HEK293T (cell line): ENCODE measurements at regions not wholly inside any gene's neighbourhood (a gene's known extent, or its start where the extent isn't known, plus 50 kb on each side); places are given as distances from the start of the nearest gene placed in this dataset.
"Not testable (repeated sequence)": the region's sequence is repeated elsewhere in the genome, so short reads cannot be mapped to it uniquely, and the experiment has no call there.

Experiments used
- CTCF ChIA-PET: fragments of 350-600 bp; formaldehyde crosslinking; extraction: SDS; loops from one replicate; lab custom pipeline; 2021; ENCODE audit warnings: antibody characterized with exemption, inconsistent platforms; lab: Yijun Ruan, JAX
- POLR2A ChIA-PET: fragments of 350-600 bp; formaldehyde crosslinking; extraction: SDS; loops from one replicate; lab custom pipeline; 2020; ENCODE audit warnings: antibody characterized with exemption, inconsistent platforms; lab: Yijun Ruan, JAX
- DNase-seq: peaks from one replicate; pipeline ENCODE4 v3.0.0; 2012; ENCODE audit warnings: mixed read lengths; ENCODE audit errors: extremely low spot score
- ARNT ChIP-seq: fragments of 450-650 bp; IDR thresholded peaks from 2 replicates; pipeline ENCODE4 v1.6.1; 2017; ENCODE audit warnings: mild to moderate bottlenecking
- BHLHE40 ChIP-seq: fragments of 450-650 bp; IDR thresholded peaks from 2 replicates; pipeline ENCODE4 v1.6.1; 2016; ENCODE audit warnings: mild to moderate bottlenecking, moderate library complexity, borderline replicate concordance
- CTBP1 ChIP-seq: fragments of 450-650 bp; IDR thresholded peaks from 2 replicates; pipeline ENCODE4 v1.6.1; 2016; ENCODE audit warnings: borderline replicate concordance
- ELF4 ChIP-seq: fragments of 450-650 bp; IDR thresholded peaks from 2 replicates; pipeline ENCODE4 v1.6.1; 2017; ENCODE audit warnings: antibody characterized with exemption
- FOXA1 ChIP-seq: fragments of 450-650 bp; IDR thresholded peaks from 2 replicates; pipeline ENCODE4 v1.6.1; 2016; ENCODE audit warnings: mild to moderate bottlenecking
- FOXK2 ChIP-seq: fragments of 450-650 bp; IDR thresholded peaks from 2 replicates; pipeline ENCODE4 v1.6.1; 2016; ENCODE audit warnings: mild to moderate bottlenecking
- FOXM1 ChIP-seq: fragments of 450-650 bp; IDR thresholded peaks from 2 replicates; pipeline ENCODE4 v1.6.1; 2017; ENCODE audit warnings: mild to moderate bottlenecking, borderline replicate concordance
- HDGF ChIP-seq: fragments of 450-650 bp; IDR thresholded peaks from 2 replicates; pipeline ENCODE4 v1.6.1; 2017; ENCODE audit warnings: antibody characterized with exemption, borderline replicate concordance
- L3MBTL2 ChIP-seq: fragments of 450-650 bp; conservative IDR thresholded peaks from 2 replicates; pipeline ENCODE4 v1.6.1; 2016; ENCODE audit warnings: mild to moderate bottlenecking
- LEF1 ChIP-seq: fragments of 450-650 bp; IDR thresholded peaks from 2 replicates; pipeline ENCODE4 v1.6.1; 2017; ENCODE audit warnings: mild to moderate bottlenecking, borderline replicate concordance
- NFRKB ChIP-seq: fragments of 450-650 bp; IDR thresholded peaks from 2 replicates; pipeline ENCODE4 v1.6.1; 2016; ENCODE audit warnings: mild to moderate bottlenecking, moderate library complexity
- SP1 ChIP-seq: fragments of 450-650 bp; IDR thresholded peaks from 2 replicates; pipeline ENCODE4 v1.6.1; 2017
- SUZ12 ChIP-seq: fragments of 450-650 bp; IDR thresholded peaks from 2 replicates; pipeline ENCODE4 v1.6.1; 2016; ENCODE audit warnings: mild to moderate bottlenecking
- TARDBP ChIP-seq: fragments of 450-650 bp; IDR thresholded peaks from 2 replicates; pipeline ENCODE4 v1.6.1; 2016
- ZNF384 ChIP-seq: fragments of 450-650 bp; IDR thresholded peaks from 2 replicates; pipeline ENCODE4 v1.6.1; 2016
- TF ChIP-seq, protein P1 (sequence below): fragments of 450-650 bp; IDR thresholded peaks from 2 replicates; pipeline ENCODE4 v1.6.1; 2016

DNA sequence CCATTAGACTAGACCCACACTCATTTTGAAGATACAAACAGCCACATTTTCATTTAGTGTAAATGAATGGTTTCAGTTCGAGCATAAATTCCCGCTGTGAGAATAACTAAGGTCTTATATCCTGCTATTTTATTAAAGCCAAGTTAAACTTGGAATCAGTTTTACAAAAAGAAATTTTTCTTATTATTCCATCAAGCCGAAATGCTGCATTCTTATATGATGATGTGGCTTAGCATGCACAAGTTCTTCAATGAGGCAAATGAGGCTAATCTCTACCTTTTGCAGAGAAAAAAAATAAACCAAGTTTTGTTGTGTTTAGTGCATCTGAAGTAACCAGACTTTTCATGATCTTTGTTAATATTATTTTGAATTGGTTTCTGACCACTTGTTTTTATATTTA lies 953.9 kb upstream of the PCDH10 start:
- POLR2A ChIA-PET, result no interaction called here
- CTCF ChIA-PET, result no interaction called here
- no peak for DNase-seq
- no peak for TF ChIP-seq HDGF
- TF ChIP-seq ELF4, result no peak
- TF ChIP-seq, protein P1, sequence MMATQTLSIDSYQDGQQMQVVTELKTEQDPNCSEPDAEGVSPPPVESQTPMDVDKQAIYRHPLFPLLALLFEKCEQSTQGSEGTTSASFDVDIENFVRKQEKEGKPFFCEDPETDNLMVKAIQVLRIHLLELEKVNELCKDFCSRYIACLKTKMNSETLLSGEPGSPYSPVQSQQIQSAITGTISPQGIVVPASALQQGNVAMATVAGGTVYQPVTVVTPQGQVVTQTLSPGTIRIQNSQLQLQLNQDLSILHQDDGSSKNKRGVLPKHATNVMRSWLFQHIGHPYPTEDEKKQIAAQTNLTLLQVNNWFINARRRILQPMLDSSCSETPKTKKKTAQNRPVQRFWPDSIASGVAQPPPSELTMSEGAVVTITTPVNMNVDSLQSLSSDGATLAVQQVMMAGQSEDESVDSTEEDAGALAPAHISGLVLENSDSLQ, result no peak
- TF ChIP-seq CTBP1, result no peak
- no peak for TF ChIP-seq L3MBTL2
- no peak for TF ChIP-seq BHLHE40
- no peak for TF ChIP-seq SP1
- TF ChIP-seq NFRKB, result no peak
- no peak for TF ChIP-seq ARNT
- no peak for TF ChIP-seq ZNF384
- TF ChIP-seq SUZ12, result no peak
- no peak for TF ChIP-seq FOXK2
- TF ChIP-seq LEF1, result no peak
- TF ChIP-seq FOXA1, result no peak
- no peak for TF ChIP-seq TARDBP

DNA sequence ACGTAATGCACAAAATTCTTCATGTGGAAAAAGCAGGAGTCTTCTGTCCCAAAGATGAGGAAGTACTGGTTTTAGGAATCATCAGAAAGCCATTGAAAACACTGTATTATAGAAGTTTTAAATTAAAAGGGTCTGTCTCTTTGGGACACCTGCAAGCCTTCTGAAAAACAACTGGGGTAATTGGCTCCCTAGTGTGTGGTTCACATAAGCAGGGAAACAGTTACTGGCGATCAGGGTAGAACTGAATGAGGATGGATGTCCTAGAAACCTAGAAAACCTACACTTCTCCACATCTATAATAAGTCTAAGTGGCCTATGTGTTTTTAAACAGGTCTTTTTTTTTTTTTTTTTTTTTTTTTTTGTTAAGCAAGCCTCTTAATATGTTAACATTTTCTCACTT lies 945.5 kb upstream of the PCDH10 start:
- CTCF ChIA-PET, result no interaction called here
- DNase-seq, result no peak
- POLR2A ChIA-PET, result no interaction called here
- no peak for TF ChIP-seq L3MBTL2
- TF ChIP-seq HDGF, result no peak
- no peak for TF ChIP-seq FOXK2
- no peak for TF ChIP-seq TARDBP

DNA sequence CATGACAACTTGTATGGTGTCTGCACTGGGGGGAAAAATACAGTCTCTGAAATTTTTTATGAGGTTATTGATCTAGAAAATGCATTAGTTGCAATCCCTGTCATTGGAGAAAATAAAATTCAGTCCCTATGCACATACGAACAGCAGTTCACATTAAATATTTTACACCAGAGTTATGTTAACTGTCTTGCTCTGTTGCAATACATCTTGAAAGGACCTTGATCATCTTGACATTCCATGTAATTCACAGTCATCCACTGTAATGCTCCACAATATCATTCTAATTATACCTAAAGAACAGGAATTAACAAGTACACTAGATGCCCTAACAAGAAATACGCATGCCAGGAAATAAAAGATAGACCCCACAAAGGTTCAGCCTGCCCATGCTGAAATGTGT lies 934.6 kb upstream of the PCDH10 start:
- TF ChIP-seq LEF1 (no peak), SUZ12 (no peak), SP1 (no peak), HDGF (no peak)
- ChIA-PET CTCF (no interaction called here), POLR2A (no interaction called here)
- DNase-seq, result no peak

DNA sequence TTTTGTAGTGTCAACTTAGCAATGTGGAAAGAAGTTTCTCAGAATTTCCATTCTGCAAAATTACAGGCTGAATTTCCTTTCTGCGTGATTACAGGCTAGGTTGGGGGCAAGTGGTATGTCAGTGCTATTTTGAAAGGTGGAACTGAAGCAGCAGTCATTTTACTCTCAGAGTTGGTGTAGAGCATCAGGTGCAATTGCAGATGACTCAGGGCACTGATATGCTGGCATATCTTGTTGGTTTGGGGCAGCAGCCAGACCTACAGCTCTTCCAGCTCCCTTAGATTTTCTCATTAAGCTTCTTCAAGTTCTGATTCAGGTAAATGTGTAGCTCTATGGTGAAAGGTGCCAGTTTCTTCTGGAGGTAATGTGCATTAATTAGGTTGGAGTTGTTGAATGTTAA lies 930.7 kb upstream of the PCDH10 start:
- CTCF ChIA-PET, result no interaction called here
- no peak for DNase-seq
- TF ChIP-seq LEF1 (no peak), BHLHE40 (no peak), FOXA1 (no peak), HDGF (no peak), ARNT (no peak), FOXM1 (no peak)
- POLR2A ChIA-PET, result no interaction called here

DNA sequence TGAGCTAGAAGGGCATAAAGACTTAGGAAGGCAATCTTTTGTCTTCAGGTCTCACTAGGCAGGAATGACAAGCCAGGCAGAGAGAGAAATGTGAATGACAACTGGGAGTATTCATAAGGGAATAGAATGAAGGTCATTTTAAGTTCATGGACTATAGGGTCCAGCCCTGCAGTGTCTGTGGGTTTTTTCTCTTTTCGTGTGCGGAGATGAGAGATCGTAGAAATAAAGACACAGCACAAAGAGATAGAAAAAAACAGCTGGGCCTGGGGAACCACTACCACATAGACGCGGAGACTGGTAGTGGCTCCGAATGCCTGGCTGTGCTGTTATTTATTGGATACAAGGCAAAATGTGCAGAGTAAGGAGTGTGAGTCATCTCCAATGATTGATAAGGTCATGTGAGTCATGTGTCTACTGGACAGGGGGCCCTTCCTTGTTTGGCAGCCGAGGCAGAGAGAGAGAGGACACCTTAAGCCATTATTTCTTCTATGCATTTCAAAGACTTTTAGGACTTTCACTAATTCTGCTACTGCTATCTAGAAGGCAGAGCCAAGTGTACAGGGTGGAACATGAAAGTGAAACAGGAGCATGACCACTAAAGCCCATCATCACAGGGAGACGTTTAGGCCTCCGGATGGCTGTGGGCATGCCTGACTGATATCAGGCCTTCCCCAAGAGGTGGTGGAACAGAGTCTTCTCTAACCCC lies 921.8 kb upstream of the PCDH10 start:
- CTCF ChIA-PET, result no interaction called here

DNA sequence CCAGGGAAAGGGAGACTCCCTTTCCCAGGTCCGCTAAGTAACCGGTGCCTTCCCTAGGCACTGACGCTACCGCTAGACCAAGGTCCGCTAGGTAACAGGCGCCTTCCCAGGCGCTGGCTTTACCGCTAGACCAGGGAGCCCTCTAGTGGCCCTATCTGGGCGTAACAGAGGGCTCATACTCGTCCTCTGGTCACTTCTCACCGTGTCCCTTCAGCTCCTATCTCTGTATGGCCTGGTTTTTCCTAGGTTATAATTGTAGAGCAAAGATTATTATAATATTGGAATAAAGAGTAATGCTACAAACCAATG lies 921.3 kb upstream of the PCDH10 start:
- CTCF ChIA-PET, POLR2A ChIA-PET: not testable (repeated sequence)
- DNase-seq, result peak; percentile 3

More for the DNA sequence above, 921.8 kb upstream of the PCDH10 start:
- TF ChIP-seq FOXA1, result no peak
- TF ChIP-seq TARDBP, result no peak
- TF ChIP-seq, protein P1, result no peak
- TF ChIP-seq FOXM1, result no peak
- TF ChIP-seq NFRKB, result no peak
- TF ChIP-seq ELF4, result no peak
- no peak for TF ChIP-seq SP1
- no peak for TF ChIP-seq ARNT
- no peak for TF ChIP-seq L3MBTL2
- TF ChIP-seq ZNF384, result no peak
- no peak for DNase-seq
- POLR2A ChIA-PET, result no interaction called here

DNA sequence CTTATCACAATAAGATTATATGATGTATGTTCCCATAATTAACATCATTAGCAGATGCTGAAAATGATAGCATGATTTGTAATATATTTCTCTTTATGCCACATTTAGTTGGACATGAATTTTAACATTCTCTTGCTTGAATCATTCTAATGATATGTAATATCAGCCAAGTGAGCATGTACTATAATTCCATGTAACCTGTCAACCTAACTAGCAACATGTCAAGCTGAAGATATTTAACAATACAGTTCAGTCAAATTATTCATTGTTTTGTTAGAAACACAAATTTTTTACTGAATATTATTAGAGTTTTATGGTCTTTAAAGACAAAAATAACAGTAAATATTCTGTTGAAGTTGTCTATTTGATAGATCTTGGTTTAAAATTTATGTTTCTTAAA lies 920.4 kb upstream of the PCDH10 start:
- TF ChIP-seq TARDBP (no peak), NFRKB (no peak), SP1 (no peak), FOXM1 (no peak), ELF4 (no peak), LEF1 (no peak), HDGF (no peak), ZNF384 (no peak), SUZ12 (no peak), BHLHE40 (no peak), FOXK2 (no peak), FOXA1 (no peak)
- no peak for DNase-seq
- CTCF ChIA-PET, result no interaction called here
- POLR2A ChIA-PET, result no interaction called here

DNA sequence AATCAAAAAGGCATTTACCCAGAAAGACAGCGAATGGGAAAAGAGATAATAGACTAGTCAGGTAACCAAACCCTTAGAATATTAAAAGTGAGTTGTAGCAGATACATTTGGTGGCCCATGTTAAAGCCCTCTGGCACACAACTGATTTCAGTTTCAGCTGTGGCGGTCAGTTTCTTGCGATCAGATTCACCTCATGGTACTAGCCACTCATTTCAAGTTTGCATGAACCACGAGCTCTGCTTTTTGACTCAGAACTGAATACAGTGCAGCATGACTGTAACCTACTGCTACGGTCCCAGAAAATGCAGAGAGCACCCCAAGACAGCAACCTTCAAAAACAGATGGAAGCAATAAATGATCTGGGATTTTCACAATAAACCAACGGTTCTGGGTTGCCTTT lies 919.1 kb upstream of the PCDH10 start:
- POLR2A ChIA-PET, result no interaction called here
- DNase-seq, result no peak
- TF ChIP-seq FOXA1 (no peak), L3MBTL2 (no peak), BHLHE40 (no peak), CTBP1 (no peak), ELF4 (no peak), SUZ12 (no peak), TARDBP (no peak), NFRKB (no peak), FOXK2 (no peak)
- TF ChIP-seq, protein P1, result no peak
- CTCF ChIA-PET, result no interaction called here
